ENCODE measurements at regions not wholly inside any gene's neighbourhood (a gene's known extent, or its start where the extent isn't known, plus 50 kb on each side); places are given as distances from the start of the nearest gene placed in this dataset.

- TF ChIP-seq FOXA1 (IDR thresholded peaks at IDR 0.05) = no peak
- TF ChIP-seq L3MBTL2 (conservative IDR thresholded peaks at IDR 0.05) = no peak
- TF ChIP-seq CTBP1 (IDR thresholded peaks at IDR 0.05; ENCODE audit: borderline replicate concordance) = no peak
- TF ChIP-seq TARDBP (IDR thresholded peaks at IDR 0.05) = no peak
- TF ChIP-seq PKNOX1 (IDR thresholded peaks at IDR 0.05) = no peak
- TF ChIP-seq SUZ12 (IDR thresholded peaks at IDR 0.05) = no peak
- TF ChIP-seq HDGF (IDR thresholded peaks at IDR 0.05; ENCODE audit: borderline replicate concordance) = no peak
- CTCF ChIA-PET = interaction anchor here (0.6 kb wide), 1 partner anchor 55 kb away, joined by 3 read pairs; no protein-coding TSS in a partner anchor
- no peak for DNase-seq (ENCODE audit: extremely low spot score)
- POLR2A ChIA-PET = no interaction called here
Measured at GRCh38 chr2:187263675-187264560, 184.1 kb downstream of the CALCRL start.

- CTCF ChIA-PET = no interaction called here
- POLR2A ChIA-PET = no interaction called here
- TF ChIP-seq HDGF (IDR thresholded peaks at IDR 0.05; ENCODE audit: borderline replicate concordance) = no peak
- TF ChIP-seq SUZ12 (IDR thresholded peaks at IDR 0.05) = no peak
- TF ChIP-seq LEF1 (IDR thresholded peaks at IDR 0.05; ENCODE audit: borderline replicate concordance) = no peak
- no peak for TF ChIP-seq BHLHE40 (IDR thresholded peaks at IDR 0.05; ENCODE audit: borderline replicate concordance)
- TF ChIP-seq L3MBTL2 (conservative IDR thresholded peaks at IDR 0.05) = no peak
- TF ChIP-seq CTBP1 (IDR thresholded peaks at IDR 0.05; ENCODE audit: borderline replicate concordance) = no peak
- no peak for TF ChIP-seq FOXA1 (IDR thresholded peaks at IDR 0.05)
- no peak for TF ChIP-seq SP1 (IDR thresholded peaks at IDR 0.05)
- no peak for DNase-seq (ENCODE audit: extremely low spot score)
Measured at GRCh38 chr2:187261705-187262104, 186.3 kb downstream of the CALCRL start.

- CTCF ChIA-PET = no interaction called here
- TF ChIP-seq BHLHE40 (IDR thresholded peaks at IDR 0.05; ENCODE audit: borderline replicate concordance) (no peak), FOXK2 (IDR thresholded peaks at IDR 0.05) (no peak), L3MBTL2 (conservative IDR thresholded peaks at IDR 0.05) (no peak), ELF4 (IDR thresholded peaks at IDR 0.05) (no peak)
- POLR2A ChIA-PET = no interaction called here
- DNase-seq (ENCODE audit: extremely low spot score) = no peak
Measured at GRCh38 chr2:187252063-187252462, 196.0 kb downstream of the CALCRL start.

- no peak for DNase-seq (ENCODE audit: extremely low spot score)
- CTCF ChIA-PET = no interaction called here
- POLR2A ChIA-PET = no interaction called here
- TF ChIP-seq NFRKB (IDR thresholded peaks at IDR 0.05) (no peak), ARNT (IDR thresholded peaks at IDR 0.05) (no peak), BHLHE40 (IDR thresholded peaks at IDR 0.05; ENCODE audit: borderline replicate concordance) (no peak), FOXK2 (IDR thresholded peaks at IDR 0.05) (no peak), ELF4 (IDR thresholded peaks at IDR 0.05) (no peak), HDGF (IDR thresholded peaks at IDR 0.05; ENCODE audit: borderline replicate concordance) (no peak), SP1 (IDR thresholded peaks at IDR 0.05) (no peak), SUZ12 (IDR thresholded peaks at IDR 0.05) (no peak), FOXA1 (IDR thresholded peaks at IDR 0.05) (no peak), LEF1 (IDR thresholded peaks at IDR 0.05; ENCODE audit: borderline replicate concordance) (no peak), TARDBP (IDR thresholded peaks at IDR 0.05) (no peak), L3MBTL2 (conservative IDR thresholded peaks at IDR 0.05) (no peak), CTBP1 (IDR thresholded peaks at IDR 0.05; ENCODE audit: borderline replicate concordance) (no peak), ZNF384 (IDR thresholded peaks at IDR 0.05) (no peak)
Measured at GRCh38 chr2:187250137-187250536, 197.9 kb downstream of the CALCRL start.

- ChIA-PET POLR2A (no interaction called here), CTCF (no interaction called here)
- TF ChIP-seq BHLHE40 (IDR thresholded peaks at IDR 0.05; ENCODE audit: borderline replicate concordance) (no peak), SP1 (IDR thresholded peaks at IDR 0.05) (no peak), L3MBTL2 (conservative IDR thresholded peaks at IDR 0.05) (no peak), FOXM1 (IDR thresholded peaks at IDR 0.05; ENCODE audit: borderline replicate concordance) (no peak), ELF4 (IDR thresholded peaks at IDR 0.05) (no peak), CTBP1 (IDR thresholded peaks at IDR 0.05; ENCODE audit: borderline replicate concordance) (no peak), FOXK2 (IDR thresholded peaks at IDR 0.05) (no peak), HDGF (IDR thresholded peaks at IDR 0.05; ENCODE audit: borderline replicate concordance) (no peak), LEF1 (IDR thresholded peaks at IDR 0.05; ENCODE audit: borderline replicate concordance) (no peak), PKNOX1 (IDR thresholded peaks at IDR 0.05) (no peak), FOXA1 (IDR thresholded peaks at IDR 0.05) (no peak), NFRKB (IDR thresholded peaks at IDR 0.05) (no peak), TARDBP (IDR thresholded peaks at IDR 0.05) (no peak), ARNT (IDR thresholded peaks at IDR 0.05) (no peak), ZNF384 (IDR thresholded peaks at IDR 0.05) (no peak), SUZ12 (IDR thresholded peaks at IDR 0.05) (no peak)
- DNase-seq (ENCODE audit: extremely low spot score) = no peak
Measured at GRCh38 chr2:187233811-187234210, 214.2 kb downstream of the CALCRL start.

- CTCF ChIA-PET = no interaction called here
- no peak for DNase-seq (ENCODE audit: extremely low spot score)
- TF ChIP-seq FOXK2 (IDR thresholded peaks at IDR 0.05) (no peak), ARNT (IDR thresholded peaks at IDR 0.05) (no peak), FOXA1 (IDR thresholded peaks at IDR 0.05) (no peak), NFRKB (IDR thresholded peaks at IDR 0.05) (no peak), L3MBTL2 (conservative IDR thresholded peaks at IDR 0.05) (no peak), ELF4 (IDR thresholded peaks at IDR 0.05) (no peak), LEF1 (IDR thresholded peaks at IDR 0.05; ENCODE audit: borderline replicate concordance) (no peak), TARDBP (IDR thresholded peaks at IDR 0.05) (no peak), SP1 (IDR thresholded peaks at IDR 0.05) (no peak), SUZ12 (IDR thresholded peaks at IDR 0.05) (no peak)
- POLR2A ChIA-PET = no interaction called here
Measured at GRCh38 chr2:187232749-187233148, 215.3 kb downstream of the CALCRL start.

GRCh38 chr2:187230088-187230487 is 218.0 kb downstream of the CALCRL start:
- DNase-seq (ENCODE audit: extremely low spot score) = no peak
- ChIA-PET POLR2A (no interaction called here), CTCF (interaction anchor here (0.6 kb wide), 1 partner anchor 284 kb away, joined by 3 read pairs; no protein-coding TSS in a partner anchor)
- no peak for TF ChIP-seq ARNT (IDR thresholded peaks at IDR 0.05)
- TF ChIP-seq FOXM1 (IDR thresholded peaks at IDR 0.05; ENCODE audit: borderline replicate concordance) = no peak
- no peak for TF ChIP-seq ELF4 (IDR thresholded peaks at IDR 0.05)
- no peak for TF ChIP-seq SUZ12 (IDR thresholded peaks at IDR 0.05)
- no peak for TF ChIP-seq TARDBP (IDR thresholded peaks at IDR 0.05)
- no peak for TF ChIP-seq PKNOX1 (IDR thresholded peaks at IDR 0.05)
- no peak for TF ChIP-seq L3MBTL2 (conservative IDR thresholded peaks at IDR 0.05)
